Common myeloid progenitor, CD34-positive (primary cell): ENCODE measurements at regions not wholly inside any gene's neighbourhood (a gene's known extent, or its start where the extent isn't known, plus 50 kb on each side); places are given as distances from the start of the nearest gene placed in this dataset.

Experiments
- CTCF ChIA-PET: fragments of 350-600 bp; sonication (Branson Sonifier 250); formaldehyde crosslinking; loops from one replicate; lab custom pipeline; 2021; ENCODE audit warnings: antibody characterized with exemption; lab: Charles Lee
- POLR2A ChIA-PET: fragments of 350-600 bp; sonication (Branson Sonifier 250); formaldehyde crosslinking; loops from one replicate; lab custom pipeline; 2021; ENCODE audit warnings: antibody characterized with exemption; lab: Charles Lee
- DNase-seq, 3 donors: peaks; one replicate each; pipeline versions ENCODE4 v3.0.0 to v3.0.0-alpha.2; 2013
- H3K27ac ChIP-seq, 2 experiments: 1 replicate in 1 of 2; 2 replicates in 1 of 2; pipeline ENCODE4 v1.7.0; 2013; ENCODE audit warnings: inconsistent platforms in 2 of 2, low read length in 2 of 2, mild to moderate bottlenecking in 2 of 2, low read depth in 1 of 2, moderate library complexity in 1 of 2; ENCODE audit not compliant: severe bottlenecking in 2 of 2, insufficient read depth in 1 of 2, poor library complexity in 1 of 2
- H3K27me3 ChIP-seq, 5 experiments: replicated peaks in 2 of 5; 1 replicate in 3 of 5; 2 replicates in 2 of 5; pipeline versions ENCODE4 v1.6.1 to v1.7.0; 2013; ENCODE audit warnings: low read length in 4 of 5, mild to moderate bottlenecking in 2 of 5, moderate library complexity in 2 of 5, inconsistent platforms in 1 of 5; ENCODE audit not compliant: insufficient read depth in 5 of 5, control insufficient read depth in 4 of 5
- H3K36me3 ChIP-seq, 4 experiments: 1 replicate in 2 of 4; 2 replicates in 2 of 4; pipeline versions ENCODE4 v1.6.1 to v1.7.0; 2013; ENCODE audit warnings: low read length in 3 of 4, control low read depth in 1 of 4, mild to moderate bottlenecking in 1 of 4; ENCODE audit not compliant: control insufficient read depth in 4 of 4, insufficient read depth in 4 of 4
- H3K4me1 ChIP-seq, 4 experiments: 1 replicate in 3 of 4; 2 replicates in 1 of 4; pipeline versions ENCODE4 v1.6.1 to v1.7.1; 2013; ENCODE audit warnings: low read length in 3 of 4, mild to moderate bottlenecking in 3 of 4, control low read depth in 1 of 4, inconsistent platforms in 1 of 4, moderate library complexity in 1 of 4; ENCODE audit not compliant: control insufficient read depth in 4 of 4, insufficient read depth in 4 of 4; ENCODE audit errors: control extremely low read depth in 1 of 4
- H3K4me3 ChIP-seq, 7 experiments: 1 replicate in 4 of 7; 2 replicates in 3 of 7; pipeline versions ENCODE4 v1.5.1 to v1.7.0; 2013; ENCODE audit warnings: mild to moderate bottlenecking in 7 of 7, low read length in 6 of 7, moderate library complexity in 6 of 7, inconsistent platforms in 2 of 7, low read depth in 2 of 7, control low read depth in 1 of 7; ENCODE audit not compliant: insufficient read depth in 4 of 7, control insufficient read depth in 1 of 7; ENCODE audit errors: extremely low read depth in 1 of 7
- H3K9me3 ChIP-seq, 5 experiments: 1 replicate in 4 of 5; 2 replicates in 1 of 5; pipeline versions ENCODE4 v1.6.1 to v1.7.1; 2013; ENCODE audit warnings: low read length in 4 of 5, mild to moderate bottlenecking in 2 of 5, inconsistent platforms in 1 of 5, low read depth in 1 of 5, moderate library complexity in 1 of 5; ENCODE audit not compliant: control insufficient read depth in 4 of 5, insufficient read depth in 2 of 5; ENCODE audit errors: control extremely low read depth in 1 of 5
- WGBS: methylation state at CpG from one replicate; pipeline ENCODE4 v1.1.5; 2013; ENCODE audit not compliant: insufficient coverage; 5-methylcytosine and 5-hydroxymethylcytosine counted together

DNA sequence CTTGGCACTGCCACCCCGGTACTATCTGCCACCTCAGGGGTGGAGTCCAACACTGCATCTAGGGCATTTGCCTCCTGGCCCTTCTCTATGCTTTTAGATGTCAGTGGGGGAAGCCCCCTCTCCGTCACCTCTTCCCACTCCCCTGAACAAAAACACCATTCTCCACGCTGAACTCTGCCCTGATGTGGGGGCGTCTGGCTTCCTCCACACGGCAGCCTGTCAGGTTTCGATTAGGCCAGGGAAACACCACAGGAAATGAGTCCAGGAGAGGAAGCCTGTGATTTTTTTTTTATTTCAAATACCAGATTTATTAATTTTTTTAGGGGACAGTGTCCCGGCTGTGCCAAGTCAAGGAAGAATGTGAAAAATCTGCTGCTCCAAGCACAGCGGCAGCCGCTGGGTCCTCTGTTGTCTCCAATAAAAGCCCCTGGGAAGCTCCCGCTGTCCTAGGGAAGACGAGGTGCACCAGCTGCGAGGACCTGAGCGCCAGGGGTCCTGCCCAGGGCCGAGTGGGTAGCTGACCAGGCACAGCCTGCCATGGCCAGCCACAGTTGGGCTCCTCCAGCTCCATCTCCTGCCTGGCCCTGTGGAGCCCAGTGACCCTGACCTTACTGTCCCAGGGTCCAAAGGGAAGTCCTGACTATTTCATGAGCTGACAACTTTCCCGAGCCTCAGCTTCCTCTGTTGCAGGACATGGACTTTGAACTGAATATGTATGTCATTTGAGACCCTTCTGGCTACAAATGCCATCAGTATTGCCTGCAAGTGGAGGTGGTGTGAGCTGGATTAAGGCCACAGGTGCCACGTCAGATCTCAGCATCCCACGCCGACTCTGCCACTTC lies 336.7 kb downstream of the FOXL1 start:
- H3K9me3 ChIP-seq = no peaks in the 10 kb centered on the region
- POLR2A ChIA-PET = no interaction called here
- H3K27me3 ChIP-seq = peaks cover 0 to 38% (median 2%) of the 10 kb centered on the region in 5 experiments
- 78% methylated on average over 13 of the region's 18 CpGs for WGBS
- H3K4me1 ChIP-seq = peaks cover 0 to 2% (median 0%) of the 10 kb centered on the region in 4 experiments
- no peak overlapping the region for H3K4me3 ChIP-seq
- DNase-seq = peak in 1 of 3 donors; percentile 14
- CTCF ChIA-PET = no interaction called here
- H3K36me3 ChIP-seq = no peaks in the 10 kb centered on the region
- no peak overlapping the region for H3K27ac ChIP-seq

DNA sequence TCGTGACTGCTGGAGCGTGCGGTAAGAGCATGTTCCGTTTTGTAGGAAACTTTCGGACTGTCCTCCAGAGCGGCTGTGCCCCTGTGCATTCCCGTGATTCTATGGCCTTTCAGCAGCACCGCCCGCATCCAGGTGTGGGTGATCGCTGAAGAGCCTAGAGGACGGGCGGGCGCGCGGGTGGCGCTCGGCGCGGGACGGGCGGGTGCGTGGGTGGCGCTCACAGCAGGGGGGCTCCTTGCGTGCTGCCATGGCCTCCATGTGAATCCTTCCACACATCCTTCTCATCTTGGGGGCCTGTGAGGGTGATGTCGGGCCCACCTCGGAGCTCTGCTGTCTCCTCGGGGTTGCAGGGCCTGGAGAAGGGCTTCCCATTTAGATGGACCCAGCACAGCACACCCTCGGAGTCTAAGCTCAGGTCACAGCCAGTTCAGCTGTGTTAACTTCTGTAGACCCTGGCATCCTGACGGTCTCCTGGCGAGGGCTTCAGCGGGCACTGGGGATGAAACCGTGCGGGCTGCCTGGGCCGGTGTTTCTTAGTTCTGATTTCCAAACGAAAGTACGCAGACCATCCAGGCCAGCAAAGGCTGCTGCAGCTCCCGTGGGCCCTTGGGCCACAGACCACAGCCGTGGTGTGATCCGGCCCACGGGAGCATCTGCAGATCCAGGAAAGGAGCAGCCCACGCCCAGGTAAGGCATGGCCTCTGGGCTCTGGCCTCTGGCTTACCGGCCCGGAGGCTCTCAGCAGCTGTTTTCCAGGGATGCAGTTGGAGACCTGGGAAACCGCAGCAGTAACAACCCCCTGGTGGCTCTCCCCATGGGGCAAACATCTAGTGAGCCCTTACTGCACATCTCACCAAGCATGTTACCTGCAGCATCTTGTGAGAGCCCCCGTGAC lies 339.4 kb downstream of the FOXL1 start:
- Histone ChIP-seq H3K27me3 (peaks cover 0 to 53% (median 2%) of the 10 kb centered on the region in 5 experiments), H3K36me3 (no peaks in the 10 kb centered on the region), H3K9me3 (peaks cover 0 to 14% (median 3%) of the 10 kb centered on the region in 5 experiments), H3K27ac (no peak overlapping the region), H3K4me3 (no peak overlapping the region), H3K4me1 (no peaks in the 10 kb centered on the region)
- CTCF ChIA-PET = no interaction called here
- POLR2A ChIA-PET = no interaction called here
- DNase-seq = no peak
- 97% methylated on average over 45 of the region's 45 CpGs for WGBS

DNA sequence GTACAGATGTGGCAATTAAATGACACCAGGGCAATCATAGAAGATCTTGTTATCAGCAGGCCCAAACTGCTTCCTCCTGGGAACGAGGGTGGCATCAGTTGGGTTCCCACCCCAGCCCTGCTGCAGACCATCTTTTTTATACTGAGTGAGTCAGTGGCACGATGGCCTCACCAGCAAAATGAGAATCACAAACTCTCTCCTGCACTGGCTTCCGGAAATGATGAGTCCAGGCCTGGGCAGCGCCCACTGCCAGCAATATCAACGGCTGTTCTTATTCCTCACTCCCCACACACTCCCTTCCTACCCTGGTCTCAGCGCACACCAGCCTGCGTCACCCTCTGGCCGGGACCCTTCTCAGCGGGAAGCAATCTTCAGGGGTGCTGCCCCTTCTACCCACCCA lies 340.3 kb downstream of the FOXL1 start:
- peaks cover 0 to 56% (median 4%) of the 10 kb centered on the region in 5 experiments for H3K27me3 ChIP-seq
- no peak for DNase-seq
- no peak overlapping the region for H3K4me3 ChIP-seq
- H3K27ac ChIP-seq = no peak overlapping the region
- POLR2A ChIA-PET = no interaction called here
- no peaks in the 10 kb centered on the region for H3K4me1 ChIP-seq
- 88% methylated on average over 8 of the region's 9 CpGs for WGBS
- CTCF ChIA-PET = no interaction called here
- H3K9me3 ChIP-seq = peaks cover 0 to 14% (median 3%) of the 10 kb centered on the region in 5 experiments
- H3K36me3 ChIP-seq = no peaks in the 10 kb centered on the region

DNA sequence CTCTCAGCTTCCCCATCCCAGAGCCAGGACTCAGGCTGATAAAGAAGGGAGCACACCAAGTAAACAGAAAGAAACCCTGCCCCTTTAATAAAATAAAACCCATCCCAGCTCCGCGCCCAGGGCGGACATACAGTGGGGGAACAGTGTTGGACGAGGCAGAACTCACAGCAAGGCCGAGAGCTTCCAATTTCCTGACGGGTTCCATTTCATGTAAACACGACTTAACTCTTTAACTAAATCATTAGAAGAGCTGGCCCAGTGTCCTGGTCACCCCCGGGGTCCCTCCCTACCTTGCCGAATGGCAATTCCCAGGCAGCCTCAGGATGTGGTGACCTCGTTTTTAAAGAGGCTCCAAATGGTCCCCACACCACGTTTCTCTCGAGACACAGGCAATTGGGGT lies 340.7 kb downstream of the FOXL1 start:
- Histone ChIP-seq H3K4me3 (no peak overlapping the region), H3K9me3 (peaks cover 0 to 14% (median 3%) of the 10 kb centered on the region in 5 experiments), H3K27me3 (peaks cover 0 to 57% (median 5%) of the 10 kb centered on the region in 5 experiments), H3K36me3 (no peaks in the 10 kb centered on the region), H3K27ac (no peak overlapping the region), H3K4me1 (no peaks in the 10 kb centered on the region)
- WGBS = 78% methylated on average over 10 of the region's 12 CpGs
- no peak for DNase-seq
- ChIA-PET CTCF (no interaction called here), POLR2A (no interaction called here)

DNA sequence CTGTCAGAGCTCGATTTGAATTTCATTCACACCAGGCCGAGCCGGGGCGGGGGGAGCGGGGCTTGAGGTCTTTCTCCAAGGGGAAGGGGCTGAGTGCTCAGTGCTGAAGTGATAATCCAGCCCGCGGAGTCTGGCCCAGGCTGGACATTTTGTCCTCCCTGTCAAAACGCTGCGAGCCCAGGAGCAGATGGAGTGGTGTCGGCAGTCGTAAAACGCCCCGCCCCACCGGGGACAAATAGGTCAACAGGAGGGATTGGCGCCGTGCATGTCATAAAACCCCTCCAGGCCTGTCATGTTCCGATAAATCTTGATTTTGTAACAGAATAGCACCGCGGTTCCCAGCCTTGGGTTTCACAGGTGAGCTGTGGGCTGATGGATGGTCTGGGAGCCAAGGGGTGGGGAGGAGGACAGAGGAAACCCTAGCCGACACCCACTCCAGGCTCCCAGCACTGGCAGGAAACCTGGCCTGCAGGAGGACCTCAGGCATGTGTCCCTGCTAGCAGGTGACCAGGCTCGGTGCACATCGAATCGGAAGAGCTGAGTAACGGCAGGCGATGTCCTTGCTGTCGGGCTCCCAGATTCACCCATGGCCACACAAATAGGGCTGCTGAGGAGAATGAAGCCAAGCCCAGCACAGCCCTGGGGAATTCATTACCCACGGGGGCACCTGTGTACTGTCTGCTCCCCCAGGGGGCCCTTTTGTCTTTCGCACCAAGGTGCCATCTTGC lies 341.4 kb downstream of the FOXL1 start:
- Histone ChIP-seq H3K4me3 (no peak overlapping the region), H3K4me1 (no peaks in the 10 kb centered on the region), H3K27me3 (peaks cover 0 to 57% (median 9%) of the 10 kb centered on the region in 5 experiments), H3K27ac (no peak overlapping the region), H3K36me3 (no peaks in the 10 kb centered on the region), H3K9me3 (peaks cover 0 to 14% (median 3%) of the 10 kb centered on the region in 5 experiments)
- ChIA-PET CTCF (interaction anchor here (1.0 kb wide), 1 partner anchor 10 kb away, joined by 3 read pairs; no protein-coding TSS in a partner anchor), POLR2A (no interaction called here)
- WGBS = 69% methylated on average over 28 of the region's 28 CpGs
- no peak for DNase-seq

DNA sequence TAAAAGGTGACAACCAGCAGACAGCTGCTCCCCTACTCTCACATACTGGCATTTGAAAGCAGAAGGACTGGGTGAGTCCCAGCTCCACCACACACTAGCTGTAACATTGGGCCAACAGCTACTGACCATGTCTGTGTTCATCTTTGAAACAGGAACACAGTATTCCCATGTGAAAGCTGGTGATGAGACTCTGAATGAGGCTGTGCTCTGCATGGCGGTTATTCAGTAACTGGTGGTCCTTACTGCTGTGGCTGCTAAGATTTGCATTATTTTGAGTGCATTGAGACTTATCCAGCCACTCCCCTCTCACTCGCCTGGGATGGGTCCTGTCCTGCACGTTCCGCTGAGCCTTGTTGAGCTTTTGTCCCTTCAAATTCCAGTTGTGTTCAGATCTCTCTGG lies 342.9 kb downstream of the FOXL1 start:
- WGBS = 100% methylated on average over 4 of the region's 4 CpGs
- no peaks in the 10 kb centered on the region for H3K4me1 ChIP-seq

More for the DNA sequence above, 342.9 kb downstream of the FOXL1 start:
- POLR2A ChIA-PET = interaction anchor here (0.7 kb wide), 1 partner anchor 281 kb away, joined by 3 read pairs; no protein-coding TSS in a partner anchor
- CTCF ChIA-PET = no interaction called here
- Histone ChIP-seq H3K27ac (no peak overlapping the region), H3K9me3 (peaks cover 0 to 14% (median 3%) of the 10 kb centered on the region in 5 experiments), H3K36me3 (no peaks in the 10 kb centered on the region), H3K27me3 (peaks cover 0 to 64% (median 24%) of the 10 kb centered on the region in 5 experiments), H3K4me3 (no peak overlapping the region)
- no peak for DNase-seq
